ENCODE measurements at regions not wholly inside any gene's neighbourhood (a gene's known extent, or its start where the extent isn't known, plus 50 kb on each side); places are given as distances from the start of the nearest gene placed in this dataset.

GRCh38 chr20:48172357-48172702 is 387.0 kb upstream of the SULF2 start:
- TF ChIP-seq POLR2A (IDR thresholded peaks at IDR 0.05) (no peak), POLR2AphosphoS5 (IDR thresholded peaks at IDR 0.05; ENCODE audit: insufficient read depth in 1 of 2, low read depth in 1 of 2) (no peak), CTCF (IDR thresholded peaks at IDR 0.05) (no peak)

GRCh38 chr20:48171626-48172356 is 386.5 kb upstream of the SULF2 start:
- no peaks in the 10 kb centered on the region for H3K9me3 ChIP-seq
- no peak for DNase-seq (ENCODE audit: extremely low spot score in 2 of 2)
- no peak overlapping the region for H3K27ac ChIP-seq
- H3K4me1 ChIP-seq: peaks cover 12% of the 10 kb centered on the region
- TF ChIP-seq POLR2AphosphoS5 (IDR thresholded peaks at IDR 0.05; ENCODE audit: insufficient read depth in 1 of 2, low read depth in 1 of 2) (no peak), CTCF (IDR thresholded peaks at IDR 0.05) (no peak), POLR2A (IDR thresholded peaks at IDR 0.05) (no peak)
- H3K36me3 ChIP-seq: no peaks in the 10 kb centered on the region
- H3K27me3 ChIP-seq: no peaks in the 10 kb centered on the region
- intact Hi-C loops (cut with DNase I): no loop called here
- no peak overlapping the region for H3K4me3 ChIP-seq

More at GRCh38 chr20:48172357-48172702, 387.0 kb upstream of the SULF2 start:
- H3K9me3 ChIP-seq: no peaks in the 10 kb centered on the region
- DNase-seq (ENCODE audit: extremely low spot score in 2 of 2): no peak
- intact Hi-C loops (cut with DNase I): no loop called here
- H3K27ac ChIP-seq: no peak overlapping the region
- H3K36me3 ChIP-seq: no peaks in the 10 kb centered on the region
- H3K4me3 ChIP-seq: no peak overlapping the region
- no peaks in the 10 kb centered on the region for H3K27me3 ChIP-seq
- peaks cover 12% of the 10 kb centered on the region for H3K4me1 ChIP-seq

GRCh38 chr20:48171071-48171470 is 385.8 kb upstream of the SULF2 start:
- Histone ChIP-seq H3K4me1 (peaks cover 12% of the 10 kb centered on the region), H3K4me3 (no peak overlapping the region), H3K9me3 (no peaks in the 10 kb centered on the region), H3K27ac (no peak overlapping the region), H3K36me3 (no peaks in the 10 kb centered on the region), H3K27me3 (no peaks in the 10 kb centered on the region)
- no peak for TF ChIP-seq POLR2A (IDR thresholded peaks at IDR 0.05)
- no peak for TF ChIP-seq CTCF (IDR thresholded peaks at IDR 0.05)
- TF ChIP-seq POLR2AphosphoS5 (IDR thresholded peaks at IDR 0.05; ENCODE audit: insufficient read depth in 1 of 2, low read depth in 1 of 2): no peak
- intact Hi-C loops (cut with DNase I): no loop called here
- no peak for DNase-seq (ENCODE audit: extremely low spot score in 2 of 2)

GRCh38 chr20:48170625-48171024 is 385.3 kb upstream of the SULF2 start:
- Histone ChIP-seq H3K27ac (no peak overlapping the region), H3K9me3 (no peaks in the 10 kb centered on the region), H3K4me1 (peaks cover 12% of the 10 kb centered on the region), H3K4me3 (no peak overlapping the region), H3K27me3 (no peaks in the 10 kb centered on the region), H3K36me3 (no peaks in the 10 kb centered on the region)
- intact Hi-C loops (cut with DNase I): no loop called here
- no peak for DNase-seq (ENCODE audit: extremely low spot score in 2 of 2)
- no peak for TF ChIP-seq POLR2AphosphoS5 (IDR thresholded peaks at IDR 0.05; ENCODE audit: insufficient read depth in 1 of 2, low read depth in 1 of 2)
- no peak for TF ChIP-seq CTCF (IDR thresholded peaks at IDR 0.05)
- TF ChIP-seq POLR2A (IDR thresholded peaks at IDR 0.05): no peak

- TF ChIP-seq POLR2AphosphoS5 (IDR thresholded peaks at IDR 0.05; ENCODE audit: insufficient read depth in 1 of 2, low read depth in 1 of 2): no peak
- TF ChIP-seq POLR2A (IDR thresholded peaks at IDR 0.05): no peak
- TF ChIP-seq CTCF (IDR thresholded peaks at IDR 0.05): no peak
These were observed 384.5 kb upstream of the SULF2 start for GRCh38 chr20:48169650-48170225.

More at GRCh38 chr20:48169650-48170225, 384.5 kb upstream of the SULF2 start:
- Histone ChIP-seq H3K36me3 (no peaks in the 10 kb centered on the region), H3K4me1 (peaks cover 12% of the 10 kb centered on the region), H3K4me3 (no peak overlapping the region), H3K9me3 (no peaks in the 10 kb centered on the region), H3K27me3 (no peaks in the 10 kb centered on the region), H3K27ac (no peak overlapping the region)
- intact Hi-C loops (cut with DNase I): no loop called here
- DNase-seq (ENCODE audit: extremely low spot score in 2 of 2): no peak
